ENCODE measurements at regions not wholly inside any gene's neighbourhood (a gene's known extent, or its start where the extent isn't known, plus 50 kb on each side); places are given as distances from the start of the nearest gene placed in this dataset.

GRCh38 chrX:39418254-39418704 lies 617.0 kb downstream of the MID1IP1 start:
- H4K5ac ChIP-seq (ENCODE audit: insufficient read length, low read depth, low read length): no peak overlapping the region
- no peaks in the 10 kb centered on the region for H3K23me2 ChIP-seq (ENCODE audit: insufficient read length, low read depth, low read length, poor library complexity, severe bottlenecking)
- no peaks in the 10 kb centered on the region for H3K79me2 ChIP-seq (ENCODE audit: insufficient read depth, low read length)
- no peaks in the 10 kb centered on the region for H3K9me3 ChIP-seq (ENCODE audit: control insufficient read depth, low read depth, low read length)
- no peak overlapping the region for H3K9ac ChIP-seq (ENCODE audit: extremely low read depth, insufficient read length, low read length)
- no peak overlapping the region for H3K27ac ChIP-seq (ENCODE audit: insufficient read length, low read depth, low read length)
- Mint-ChIP-seq H3K27me3 (ENCODE audit: low read depth) (peaks cover 3% of the 10 kb centered on the region), H3K4me3 (no peak overlapping the region), H3K4me1 (peaks cover 15 to 18% of the 10 kb centered on the region in 2 experiments), H3K27ac (no peak overlapping the region), H3K36me3 (ENCODE audit: insufficient read depth in 1 of 3, low read depth in 3 of 3) (no peaks in the 10 kb centered on the region; a peak in 3 of 7 replicates), H3K9me3 (peaks cover 68 to 71% of the 10 kb centered on the region in 2 experiments)
- H2BK20ac ChIP-seq (ENCODE audit: low read depth, low read length, poor library complexity, severe bottlenecking): no peak overlapping the region
- H4K91ac ChIP-seq (ENCODE audit: insufficient read length, low read depth, low read length): no peak overlapping the region
- H3K56ac ChIP-seq (ENCODE audit: insufficient read length, low read depth, low read length): no peak overlapping the region
- H2BK120ac ChIP-seq (ENCODE audit: low read depth, low read length, poor library complexity, severe bottlenecking): no peak overlapping the region
- H2BK5ac ChIP-seq (ENCODE audit: insufficient read length, low read length): no peak overlapping the region
- no peaks in the 10 kb centered on the region for H4K20me1 ChIP-seq (ENCODE audit: control insufficient read depth, insufficient read depth, insufficient read length)
- H3K18ac ChIP-seq (ENCODE audit: insufficient read length, low read depth, low read length): no peak overlapping the region
- no peak overlapping the region for H2BK12ac ChIP-seq (ENCODE audit: insufficient read length, low read depth, low read length)
- H2AFZ ChIP-seq (ENCODE audit: low read length): no peak overlapping the region
- TF ChIP-seq CTCF (conservative IDR thresholded peaks at IDR 0.05): no peak
- no peak overlapping the region for H4K8ac ChIP-seq (replicated peaks; ENCODE audit: insufficient read length, low read depth, low read length)
- H3K4me2 ChIP-seq (ENCODE audit: insufficient read depth, insufficient read length, low read length): no peak overlapping the region
- no CpG with 5 or more reads among the region's 4 CpGs for WGBS (ENCODE audit: extremely low coverage, insufficient read length, low lambda C conversion rate)
- H3T11ph ChIP-seq (ENCODE audit: low read length): no peak overlapping the region
- no peak overlapping the region for H2BK15ac ChIP-seq (ENCODE audit: low read depth, low read length)
- H3K79me1 ChIP-seq (ENCODE audit: insufficient read depth, low read depth, low read length, poor library complexity, severe bottlenecking): no peaks in the 10 kb centered on the region
- no peaks in the 10 kb centered on the region for H3K4me1 ChIP-seq (ENCODE audit: insufficient read depth, low read length)
- DNase-seq: no peak
- H2AK5ac ChIP-seq (ENCODE audit: insufficient read length, low read length): no peak overlapping the region
- no peak overlapping the region for H3K4ac ChIP-seq (ENCODE audit: low read depth, low read length)
- H3K23ac ChIP-seq (ENCODE audit: insufficient read length, low read depth, low read length): no peak overlapping the region
- H3K27me3 ChIP-seq (ENCODE audit: insufficient read depth, low read length): no peaks in the 10 kb centered on the region
- no peak overlapping the region for H3K14ac ChIP-seq (ENCODE audit: insufficient read depth, low read length)

All from H9 (cell line).